H1 (cell line): ENCODE measurements at regions not wholly inside any gene's neighbourhood (a gene's known extent, or its start where the extent isn't known, plus 50 kb on each side); places are given as distances from the start of the nearest gene placed in this dataset.
"Not testable (repeated sequence)": the region's sequence is repeated elsewhere in the genome, so short reads cannot be mapped to it uniquely, and the experiment has no call there.

ENCODE experiments used
- CTCF ChIA-PET: fragments of 300-600 bp; sonication (Branson Sonifier 250); formaldehyde crosslinking; loops from one replicate; lab custom pipeline; 2021; ENCODE audit not compliant: partially characterized antibody; lab: Charles Lee
- POLR2A ChIA-PET: fragments of 300-600 bp; sonication (Branson Sonifier 250); formaldehyde crosslinking; loops from one replicate; lab custom pipeline; 2021; ENCODE audit warnings: inconsistent platforms; ENCODE audit not compliant: partially characterized antibody; lab: Charles Lee
- DNase-seq, 2 experiments: peaks; one replicate each; pipeline versions ENCODE4 v3.0.0 to v3.0.0-alpha.2; 2010 to 2022; ENCODE audit warnings: low spot score in 2 of 2, low read depth in 1 of 2, mixed read lengths in 1 of 2
- FAIRE-seq: peaks from 2 replicates; lab custom pipeline; 2011; peaks lifted over from hg19 to GRCh38; lab: Jason Lieb, UNC
- H2AFZ ChIP-seq: 2 replicates; pipeline ENCODE4 v1.8.1; 2012; ENCODE audit warnings: low read length, inconsistent platforms
- H2AK5ac ChIP-seq: 2 replicates; pipeline ENCODE4 v1.6.1; 2013; ENCODE audit warnings: low read depth, low read length
- H2BK120ac ChIP-seq: replicated peaks from 2 replicates; pipeline ENCODE3; 2013; ENCODE audit warnings: low read depth, low read length, inconsistent platforms
- H2BK12ac ChIP-seq: 2 replicates; pipeline ENCODE4 v1.6.1; 2013; ENCODE audit warnings: low read depth, low read length
- H2BK15ac ChIP-seq: 2 replicates; pipeline ENCODE4 v1.6.1; 2013; ENCODE audit warnings: low read length
- H2BK20ac ChIP-seq: 2 replicates; pipeline ENCODE4 v1.6.1; 2013; ENCODE audit warnings: low read length
- H2BK5ac ChIP-seq: 2 replicates; pipeline ENCODE4 v1.6.1; 2013; ENCODE audit warnings: low read depth, low read length
- H3K14ac ChIP-seq: 2 replicates; pipeline ENCODE4 v1.6.1; 2013; ENCODE audit warnings: inconsistent platforms; ENCODE audit not compliant: insufficient read length
- H3K18ac ChIP-seq: 2 replicates; pipeline ENCODE4 v1.6.1; 2013; ENCODE audit warnings: low read length; ENCODE audit errors: extremely low read depth
- H3K23ac ChIP-seq: 2 replicates; pipeline ENCODE4 v1.6.1; 2013; ENCODE audit warnings: inconsistent platforms; ENCODE audit not compliant: insufficient read length
- H3K23me2 ChIP-seq: 2 replicates; pipeline ENCODE4 v1.6.1; 2013; ENCODE audit warnings: low read depth, low read length
- H3K27ac ChIP-seq: 2 replicates; pipeline ENCODE4 v1.6.1; 2011; ENCODE audit warnings: low read depth, low read length, inconsistent platforms
- H3K27me3 ChIP-seq, 4 experiments: replicated peaks in 1 of 4; 1 replicate in 1 of 4; 2 replicates in 3 of 4; pipeline versions ENCODE4 v1.6.1 to v1.8.1; 2011 to 2013; ENCODE audit warnings: low read length in 3 of 4, mild to moderate bottlenecking in 3 of 4, inconsistent platforms in 2 of 4, mixed read lengths in 2 of 4, moderate library complexity in 1 of 4; ENCODE audit not compliant: control insufficient read depth in 3 of 4, insufficient read depth in 3 of 4; ENCODE audit errors: extremely low read depth in 1 of 4
- H3K36me3 ChIP-seq, 4 experiments: 2 replicates each; pipeline versions ENCODE4 v1.6.1 to v1.8.1; 2011 to 2013; ENCODE audit warnings: mild to moderate bottlenecking in 4 of 4, low read length in 3 of 4, moderate library complexity in 2 of 4, control low read depth in 1 of 4, inconsistent platforms in 1 of 4; ENCODE audit not compliant: insufficient read depth in 4 of 4, control insufficient read depth in 2 of 4
- H3K4ac ChIP-seq: replicated peaks from 2 replicates; pipeline ENCODE3; 2013; ENCODE audit warnings: low read length, low read depth, mixed read lengths, inconsistent platforms; ENCODE audit not compliant: insufficient read length
- H3K4me1 ChIP-seq, 4 experiments: replicated peaks in 1 of 4; 1 replicate in 1 of 4; 2 replicates in 3 of 4; pipeline versions ENCODE4 v1.6.1 to v1.8.1; 2011 to 2013; ENCODE audit warnings: low read length in 3 of 4, inconsistent platforms in 2 of 4, mixed read lengths in 1 of 4; ENCODE audit not compliant: insufficient read depth in 4 of 4, control insufficient read depth in 3 of 4
- H3K4me2 ChIP-seq, 2 experiments: 2 replicates each; pipeline versions ENCODE4 v1.6.1 to v1.8.1; 2011 to 2013; ENCODE audit warnings: low read depth in 2 of 2, low read length in 2 of 2, control low read depth in 1 of 2, inconsistent platforms in 1 of 2, mild to moderate bottlenecking in 1 of 2; ENCODE audit not compliant: insufficient read depth in 1 of 2
- H3K4me3 ChIP-seq, 4 experiments: fragments of 200-600, 300-600 bp in 1 of 4; sonication (generic), shearing (Covaris generic), sonication (Bioruptor Twin) in 1 of 4; 2 replicates each; pipeline versions ENCODE4 v1.5.1 to v1.8.1; 2011 to 2016; ENCODE audit warnings: low read length in 4 of 4, low read depth in 3 of 4, control low read depth in 2 of 4, inconsistent platforms in 2 of 4, mild to moderate bottlenecking in 2 of 4, mixed read lengths in 1 of 4, moderate library complexity in 1 of 4; ENCODE audit not compliant: insufficient read depth in 2 of 4; ENCODE audit errors: extremely low read depth in 1 of 4
- H3K56ac ChIP-seq: replicated peaks from 2 replicates; pipeline ENCODE3; 2013; ENCODE audit warnings: low read depth, mild to moderate bottlenecking, mixed read lengths, low read length, inconsistent platforms; ENCODE audit not compliant: insufficient read length
- H3K79me1 ChIP-seq: 2 replicates; pipeline ENCODE4 v1.6.1; 2013; ENCODE audit warnings: low read depth, low read length, control low read depth
- H3K79me2 ChIP-seq, 2 experiments: 2 replicates each; pipeline versions ENCODE4 v1.6.1 to v1.8.1; 2012 to 2013; ENCODE audit warnings: low read length in 2 of 2, mild to moderate bottlenecking in 2 of 2, inconsistent platforms in 1 of 2; ENCODE audit not compliant: insufficient read depth in 2 of 2, control insufficient read depth in 1 of 2
- H3K9ac ChIP-seq, 4 experiments: replicated peaks in 1 of 4; 1 replicate in 1 of 4; 2 replicates in 3 of 4; pipeline versions ENCODE4 v1.6.1 to v1.8.1; 2011 to 2013; ENCODE audit warnings: low read depth in 3 of 4, low read length in 3 of 4, control low read depth in 2 of 4, mild to moderate bottlenecking in 2 of 4, moderate library complexity in 2 of 4, inconsistent platforms in 1 of 4; ENCODE audit errors: extremely low read depth in 1 of 4
- H3K9me3 ChIP-seq, 2 experiments: 2 replicates each; pipeline versions ENCODE4 v1.6.1 to v1.8.1; 2012 to 2013; ENCODE audit warnings: mild to moderate bottlenecking in 2 of 2, moderate library complexity in 2 of 2, control low read depth in 1 of 2, inconsistent platforms in 1 of 2, low read depth in 1 of 2, low read length in 1 of 2, mixed read lengths in 1 of 2; ENCODE audit not compliant: insufficient read depth in 2 of 2
- H4K20me1 ChIP-seq, 2 experiments: replicated peaks in 1 of 2; 2 replicates each; pipeline versions ENCODE3 to v1.8.1; 2011 to 2013; ENCODE audit warnings: inconsistent platforms in 2 of 2, low read length in 2 of 2, mild to moderate bottlenecking in 1 of 2; ENCODE audit not compliant: insufficient read depth in 2 of 2, control insufficient read depth in 1 of 2
- H4K5ac ChIP-seq: 2 replicates; pipeline ENCODE4 v1.6.1; 2013; ENCODE audit warnings: low read length, low read depth, mixed read lengths, inconsistent platforms; ENCODE audit not compliant: insufficient read length
- H4K8ac ChIP-seq: 2 replicates; pipeline ENCODE4 v1.8.0; 2013; ENCODE audit warnings: mild to moderate bottlenecking, moderate library complexity, low read length, inconsistent platforms; ENCODE audit not compliant: insufficient read depth; ENCODE audit errors: extremely low read depth
- H4K91ac ChIP-seq: replicated peaks from 2 replicates; pipeline ENCODE3; 2013; ENCODE audit warnings: low read length, mixed read lengths, inconsistent platforms; ENCODE audit not compliant: insufficient read length
- GABPA ChIP-seq: IDR thresholded peaks from 2 replicates; pipeline ENCODE4 v1.6.1; 2011; ENCODE audit warnings: mild to moderate bottlenecking, low read length, moderate library complexity, borderline replicate concordance; ENCODE audit not compliant: insufficient read depth
- TBP ChIP-seq: IDR thresholded peaks from 2 replicates; pipeline ENCODE4 v1.6.1; 2011; ENCODE audit warnings: low read depth, low read length, improper control_type of control experiment
- WGBS, 2 experiments: shearing (Covaris generic) in 1 of 2; methylation state at CpG; one replicate each; pipeline versions ENCODE4 v1.1.6 to v1.1.7; 2013 to 2015; ENCODE audit warnings: low lambda C conversion rate in 2 of 2, mixed read lengths in 2 of 2, inconsistent platforms in 1 of 2, low coverage in 1 of 2, missing lambda C conversion rate in 1 of 2; ENCODE audit not compliant: insufficient replicate concordance in 2 of 2, insufficient coverage in 1 of 2, insufficient read length in 1 of 2; ENCODE audit errors: extremely low coverage in 1 of 2, missing lambda C conversion rate in 1 of 2; 5-methylcytosine and 5-hydroxymethylcytosine counted together

GRCh38 chr4:181855307-181855706, 387.9 kb upstream of the TENM3 start:
- DNase-seq: no peak
- CTCF ChIA-PET: no interaction called here

DNA sequence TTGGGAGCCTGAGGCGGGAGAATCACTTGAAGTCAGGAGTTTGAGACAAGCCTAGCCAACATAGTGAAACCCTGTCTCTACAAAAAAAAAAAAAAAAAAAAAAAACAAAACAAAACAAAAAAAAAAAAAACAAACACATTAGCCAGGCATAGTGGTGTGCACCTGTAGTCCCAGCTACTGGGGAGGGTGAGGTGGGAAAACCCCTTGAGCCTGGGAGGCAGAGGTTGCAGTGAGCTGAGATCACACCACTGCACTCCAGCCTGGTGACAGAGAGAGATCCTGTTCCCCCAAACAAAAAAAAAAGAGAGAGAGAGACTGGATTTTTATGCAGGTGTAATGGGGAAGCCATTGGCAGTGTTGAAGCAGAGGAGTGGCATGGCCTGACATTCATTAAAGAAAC, 385.7 kb upstream of the TENM3 start:
- not testable (repeated sequence) for H3K79me1 ChIP-seq

More at GRCh38 chr4:181855307-181855706, 387.9 kb upstream of the TENM3 start:
- Histone ChIP-seq H2AK5ac (no peak overlapping the region), H3K9me3 (no peaks in the 10 kb centered on the region), H3K14ac (no peak overlapping the region), H3K79me2 (no peaks in the 10 kb centered on the region), H2BK120ac (no peak overlapping the region), H2BK5ac (no peak overlapping the region), H4K5ac (no peak overlapping the region), H2AFZ (no peak overlapping the region), H3K79me1 (no peaks in the 10 kb centered on the region), H3K18ac (no peak overlapping the region), H3K36me3 (no peaks in the 10 kb centered on the region), H3K9ac (no peak overlapping the region), H2BK12ac (no peak overlapping the region), H3K4ac (no peak overlapping the region), H3K4me1 (no peaks in the 10 kb centered on the region), H3K23me2 (no peaks in the 10 kb centered on the region), H3K27me3 (no peaks in the 10 kb centered on the region), H4K8ac (no peak overlapping the region), H3K4me3 (no peak overlapping the region), H2BK15ac (no peak overlapping the region), H3K56ac (no peak overlapping the region), H3K23ac (no peak overlapping the region), H4K91ac (no peak overlapping the region), H2BK20ac (no peak overlapping the region), H3K4me2 (no peak overlapping the region), H4K20me1 (no peaks in the 10 kb centered on the region), H3K27ac (no peak overlapping the region)
- POLR2A ChIA-PET: no interaction called here
- no peak for TF ChIP-seq TBP
- TF ChIP-seq GABPA: no peak
- 92% methylated on average over 1 of the region's 1 CpG; no CpG with 5 or more reads in 1 of the 2 experiments for WGBS, 2 experiments
- FAIRE-seq: no peak

More for the DNA sequence above, 385.7 kb upstream of the TENM3 start:
- not testable (repeated sequence) for H3K23me2 ChIP-seq, H3K4ac ChIP-seq, H3K27me3 ChIP-seq, H3K9ac ChIP-seq, H4K20me1 ChIP-seq, H4K5ac ChIP-seq, H4K91ac ChIP-seq, H3K36me3 ChIP-seq, H2BK20ac ChIP-seq, H3K4me1 ChIP-seq, H3K9me3 ChIP-seq, H3K56ac ChIP-seq, H2BK15ac ChIP-seq, H4K8ac ChIP-seq, H3K79me2 ChIP-seq, H3K4me2 ChIP-seq, H2BK5ac ChIP-seq, H3K23ac ChIP-seq, H3K14ac ChIP-seq, DNase-seq, H3K27ac ChIP-seq, H3K18ac ChIP-seq, FAIRE-seq, H2BK120ac ChIP-seq, H2AK5ac ChIP-seq, H3K4me3 ChIP-seq, H2BK12ac ChIP-seq
- WGBS, 2 experiments: 100% methylated on average over 1 of the region's 1 CpG; no CpG with 5 or more reads in 1 of the 2 experiments
- CTCF ChIA-PET: interaction anchor here (0.7 to 1.0 kb wide), 2 partner anchors 15 to 300 kb away, joined by 4 to 5 read pairs; no protein-coding TSS in a partner anchor
- H2AFZ ChIP-seq: 0 out of 2 replicates have a peak overlapping the region, but pooled peaks have one; percentile 55
- POLR2A ChIA-PET: interaction anchor here (0.6 kb wide), 1 partner anchor 203 kb away, joined by 3 read pairs; no protein-coding TSS in a partner anchor
